ENCODE measurements at regions not wholly inside any gene's neighbourhood (a gene's known extent, or its start where the extent isn't known, plus 50 kb on each side); places are given as distances from the start of the nearest gene placed in this dataset.

DNA sequence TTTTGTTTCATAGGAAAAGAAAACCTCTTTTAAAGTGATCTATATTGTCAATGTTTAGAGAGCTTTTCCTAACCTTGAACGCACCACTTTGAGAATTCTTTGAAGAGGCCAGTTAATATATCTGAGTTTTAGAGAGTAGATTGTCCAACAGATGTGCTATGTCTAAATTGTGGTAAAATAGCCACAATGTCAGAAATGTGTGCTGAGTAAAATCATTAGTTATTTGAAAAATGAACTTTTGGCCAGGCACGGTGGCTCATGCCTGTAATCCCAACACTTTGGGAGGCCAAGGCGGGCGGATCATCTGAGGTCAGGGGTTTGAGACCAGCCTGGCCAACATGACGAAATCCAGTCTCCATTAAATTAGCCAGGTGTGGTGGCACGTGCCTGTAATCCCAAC lies 61.6 kb upstream of the KIAA1217 start:
- no peak for DNase-seq

DNA sequence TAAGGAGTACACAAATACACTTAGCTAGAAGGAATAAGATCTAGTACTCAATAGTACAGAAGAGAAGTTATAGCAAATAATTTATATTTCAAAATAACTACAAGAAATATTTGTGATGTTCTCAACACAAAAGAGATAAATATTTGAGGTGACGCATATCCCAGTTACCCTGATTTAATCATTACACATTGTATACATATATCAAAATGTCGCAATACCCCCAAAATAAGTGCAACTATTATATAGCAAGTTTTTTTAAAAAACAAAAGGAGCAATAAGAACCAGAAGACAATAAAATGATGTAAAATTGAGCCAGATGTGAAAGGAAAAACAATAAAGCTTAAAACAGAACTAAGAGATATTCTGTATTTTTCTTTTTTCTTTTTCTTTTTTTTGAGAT lies 59.3 kb upstream of the KIAA1217 start:
- DNase-seq = no peak

DNA sequence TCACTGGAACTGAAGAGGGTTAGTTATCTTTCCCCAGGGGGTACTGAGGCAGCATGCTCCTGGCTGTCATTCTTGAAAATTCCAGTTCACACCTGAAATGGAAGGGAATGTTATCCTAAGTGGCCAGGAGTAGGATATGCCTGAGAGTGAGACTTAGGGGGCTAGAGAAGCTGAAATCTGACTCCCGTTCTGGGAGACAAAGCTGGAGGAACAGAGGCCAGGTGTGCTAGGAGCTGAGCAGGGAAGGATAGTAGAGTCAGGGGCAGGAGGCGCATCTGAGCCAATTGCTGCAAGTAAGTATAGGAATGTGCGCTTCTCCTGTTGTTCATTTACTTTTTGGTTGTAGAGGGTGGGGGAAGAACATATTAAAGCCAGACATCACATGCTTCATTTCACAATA lies 58.1 kb upstream of the KIAA1217 start:
- no peak for DNase-seq

DNA sequence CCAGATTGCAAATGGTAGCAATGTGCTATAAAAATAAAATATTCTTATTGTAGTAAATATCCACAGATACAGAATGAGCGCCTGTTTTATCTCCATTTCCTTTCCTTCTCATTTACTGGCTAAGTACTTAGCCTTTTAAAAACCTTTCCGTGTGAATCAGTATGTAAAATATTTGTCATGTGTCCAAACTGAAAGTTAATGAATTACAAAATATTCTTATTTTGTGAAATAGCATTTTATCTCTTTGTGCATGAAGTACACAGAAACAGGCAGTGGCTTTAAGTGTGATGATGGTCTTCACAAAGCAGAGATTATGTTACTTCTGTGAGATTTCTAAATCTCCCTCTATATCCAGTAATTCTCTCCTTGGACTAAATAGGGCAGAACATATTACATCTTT lies 56.7 kb upstream of the KIAA1217 start:
- no peak for DNase-seq

DNA sequence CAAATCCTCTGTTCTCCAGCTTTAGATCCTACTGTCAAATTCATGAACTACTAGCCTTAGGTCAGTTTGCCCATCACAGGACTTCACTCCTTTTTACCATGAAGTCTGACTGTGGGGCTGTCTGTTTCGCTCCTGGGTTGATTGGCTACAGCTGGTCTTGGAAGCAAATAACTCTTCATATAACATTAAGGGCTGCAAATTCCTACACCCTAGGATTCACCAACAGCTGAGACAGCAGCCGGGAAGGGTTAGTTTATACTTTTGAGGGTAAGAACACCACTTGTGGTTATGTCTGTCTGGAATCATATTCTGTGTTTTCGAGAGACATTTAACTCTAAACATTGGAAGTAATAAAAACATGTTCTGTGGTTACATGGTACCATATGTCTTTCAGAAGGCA lies 55.9 kb upstream of the KIAA1217 start:
- DNase-seq = no peak

DNA sequence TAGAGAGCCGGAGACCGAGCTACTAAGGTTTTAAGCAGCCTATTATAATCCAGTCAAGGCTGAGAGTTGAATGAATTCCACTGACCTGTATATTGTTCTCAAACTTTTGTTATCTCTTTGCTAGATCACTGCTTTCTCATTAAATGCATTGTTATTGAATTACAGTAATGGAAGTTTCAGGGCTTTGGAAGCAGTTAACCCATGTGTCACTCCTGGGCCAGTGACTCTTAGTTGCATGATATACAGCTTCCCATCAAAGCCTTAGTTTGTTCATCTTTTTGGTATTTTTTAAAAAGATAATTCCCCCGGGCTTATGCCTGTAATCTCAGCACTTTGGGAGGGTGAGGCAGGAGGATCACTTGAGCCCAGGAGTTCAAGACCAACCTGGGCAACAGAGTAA lies 55.4 kb upstream of the KIAA1217 start:
- DNase-seq = no peak

DNA sequence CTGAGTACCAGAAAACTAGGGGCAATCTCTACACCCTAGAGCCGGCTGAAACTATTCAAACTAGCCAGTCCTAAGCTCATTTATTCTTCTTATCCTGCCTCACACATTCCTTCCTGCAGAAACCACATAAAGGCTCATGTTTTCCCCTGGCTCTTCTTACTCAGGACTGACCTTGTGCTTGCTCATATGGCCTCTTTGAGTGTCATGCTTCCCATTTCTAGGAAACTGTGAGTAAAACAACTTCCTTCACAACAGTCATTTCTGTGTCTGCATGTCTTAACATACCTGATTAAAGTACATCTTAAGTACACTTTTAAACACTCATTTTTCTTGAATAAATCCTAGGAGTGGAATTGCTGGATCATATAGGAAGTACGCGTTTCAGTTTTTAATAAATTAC lies 52.3 kb upstream of the KIAA1217 start:
- DNase-seq = no peak

DNA sequence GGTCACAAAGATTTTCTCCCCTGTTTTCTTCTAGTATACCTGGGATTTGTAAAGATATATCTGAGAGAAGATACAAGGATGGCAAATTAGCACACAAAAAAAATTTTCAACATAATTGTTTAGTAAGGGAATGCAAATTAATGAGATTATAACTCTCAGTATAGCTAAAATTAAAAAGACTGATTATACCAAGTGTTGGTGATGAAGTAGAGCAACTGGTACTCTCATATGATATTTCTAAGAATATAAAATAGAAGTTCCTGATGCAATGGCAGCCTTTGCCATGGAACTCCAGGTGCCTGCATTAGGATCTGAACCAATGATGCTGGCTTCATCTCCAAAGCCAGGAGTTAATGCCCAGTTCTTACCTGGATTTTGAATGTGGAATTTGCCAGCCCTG lies 51.4 kb upstream of the KIAA1217 start:
- no peak for DNase-seq

All from activated CD4-positive, alpha-beta T cell treated with anti-CD3 and anti-CD28 coated beads, Interleukin-2, Interleukin-6, amounts not matched to agents 100 ng/mL and 50 ng/mL, durations not matched to agents 16 hours and 8 hours (primary cell).